HCT116 (cell line): ENCODE measurements at regions not wholly inside any gene's neighbourhood (a gene's known extent, or its start where the extent isn't known, plus 50 kb on each side); places are given as distances from the start of the nearest gene placed in this dataset.

ENCODE experiments used
- ATAC-seq: fragments of 200-7000 bp; cut with Tn5 transposase; 2 replicates; pipeline ENCODE4 v1.9.1; 2020; ENCODE audit warnings: mild to moderate bottlenecking, moderate library complexity
- BruUV-seq: library from RNA; stranded (reverse); fragments of 400-500 nt; replicated peaks from 2 replicates; lab custom pipeline; 2021; lab: Mats Ljungman, UMichigan
- CTCF ChIA-PET: fragments of 300-600 bp; sonication (Branson Sonifier 250); formaldehyde crosslinking; loops from one replicate; lab custom pipeline; 2021; ENCODE audit warnings: antibody characterized with exemption; lab: Charles Lee
- POLR2A ChIA-PET: fragments of 300-600, 350-600 bp; sonication (Branson Sonifier 250); formaldehyde crosslinking; loops from one replicate; lab custom pipeline; 2021; ENCODE audit warnings: antibody characterized with exemption; lab: Charles Lee
- RAD21 ChIA-PET, 2 experiments: fragments of 300-600 bp; sonication (Branson Sonifier 250); formaldehyde crosslinking; loops; one replicate each; lab custom pipeline; 2023; ENCODE audit warnings: low total read pairs in 2 of 2; ENCODE audit not compliant: uncharacterized antibody in 2 of 2, unreplicated experiment in 2 of 2, low non-redundant PET in 1 of 2; lab: Charles Lee
- DNase-seq: peaks from one replicate; pipeline ENCODE4 v3.0.0-alpha.2; 2010; ENCODE audit warnings: low read depth, low spot score
- H2AFZ ChIP-seq: fragments of 200-600 bp; shearing (Covaris generic), sonication (generic); 2 replicates; pipeline ENCODE4 v1.6.1; 2017; ENCODE audit warnings: low read depth, mixed run types, mixed read lengths, antibody characterized with exemption, low read length; ENCODE audit not compliant: poor library complexity, severe bottlenecking
- H3K27ac ChIP-seq: 2 replicates; pipeline ENCODE4 v1.5.1; 2012; ENCODE audit warnings: low read depth, low read length
- H3K27me3 ChIP-seq: fragments of 200-600 bp; sonication (generic); 2 replicates; pipeline ENCODE4 v1.6.1; 2016; ENCODE audit warnings: mixed run types, low read length, mixed read lengths; ENCODE audit not compliant: insufficient read depth
- H3K36me3 ChIP-seq, 2 experiments: fragments of 200-500 bp in 1 of 2; fragments of 200-600 bp in 1 of 2; sonication (Bioruptor generic) in 1 of 2; sonication (generic) in 1 of 2; 2 replicates each; pipeline versions ENCODE4 v1.5.1 to v1.6.1; 2014 to 2016; ENCODE audit warnings: low read length in 2 of 2, inconsistent platforms in 1 of 2, mixed read lengths in 1 of 2, mixed run types in 1 of 2; ENCODE audit not compliant: insufficient read depth in 2 of 2, control insufficient read depth in 1 of 2
- H3K4me1 ChIP-seq, 2 experiments: fragments of 200-600 bp in 1 of 2; sonication (generic) in 1 of 2; 2 replicates each; pipeline versions ENCODE4 v1.5.1 to v1.6.1; 2012 to 2017; ENCODE audit warnings: low read length in 2 of 2, inconsistent platforms in 1 of 2, mild to moderate bottlenecking in 1 of 2, mixed read lengths in 1 of 2, mixed run types in 1 of 2, moderate library complexity in 1 of 2; ENCODE audit not compliant: insufficient read depth in 2 of 2, control insufficient read depth in 1 of 2
- H3K4me2 ChIP-seq: fragments of 200-600 bp; sonication (generic); 2 replicates; pipeline ENCODE4 v1.6.1; 2017; ENCODE audit warnings: mixed run types, low read length, mixed read lengths
- H3K4me3 ChIP-seq, 2 experiments: fragments of 200-600 bp in 1 of 2; sonication (generic) in 1 of 2; replicated peaks in 1 of 2; 2 replicates each; pipeline ENCODE4 v1.5.1; 2011 to 2016; ENCODE audit warnings: low read length in 2 of 2, control low read depth in 1 of 2, low read depth in 1 of 2, mild to moderate bottlenecking in 1 of 2, mixed read lengths in 1 of 2, mixed run types in 1 of 2
- H3K79me2 ChIP-seq: fragments of 200-600 bp; sonication (generic); 2 replicates; pipeline ENCODE4 v1.6.1; 2017; ENCODE audit warnings: mild to moderate bottlenecking, mixed run types, low read length, moderate library complexity, mixed read lengths; ENCODE audit not compliant: insufficient read depth
- H3K9ac ChIP-seq: fragments of 200-600 bp; sonication (generic); 2 replicates; pipeline ENCODE4 v1.6.1; 2016; ENCODE audit warnings: low read length, mixed read lengths
- H3K9me2 ChIP-seq: fragments of 200-600 bp; sonication (generic), shearing (Covaris generic); 2 replicates; pipeline ENCODE4 v1.6.1; 2017; ENCODE audit warnings: mixed run types, mild to moderate bottlenecking, moderate library complexity; ENCODE audit not compliant: insufficient read depth
- H3K9me3 ChIP-seq, 2 experiments: fragments of 200-500 bp in 1 of 2; fragments of 200-600 bp in 1 of 2; sonication (Bioruptor generic) in 1 of 2; sonication (generic) in 1 of 2; 2 replicates each; pipeline ENCODE4 v1.6.1; 2014 to 2017; ENCODE audit warnings: low read length in 2 of 2, mixed read lengths in 2 of 2, inconsistent platforms in 1 of 2, low read depth in 1 of 2, mild to moderate bottlenecking in 1 of 2, mixed run types in 1 of 2, moderate library complexity in 1 of 2; ENCODE audit not compliant: control insufficient read depth in 1 of 2, insufficient read depth in 1 of 2
- H4K20me1 ChIP-seq: fragments of 200-600 bp; sonication (generic), shearing (Covaris generic); 2 replicates; pipeline ENCODE4 v1.6.1; 2017; ENCODE audit warnings: mixed run types, mild to moderate bottlenecking, moderate library complexity; ENCODE audit not compliant: insufficient read depth
- ATF3 ChIP-seq: IDR thresholded peaks from 2 replicates; pipeline ENCODE4 v1.6.1; 2012
- CBX3 ChIP-seq: IDR thresholded peaks from 2 replicates; pipeline ENCODE4 v1.6.1; 2012; ENCODE audit warnings: low read depth
- CEBPB ChIP-seq: IDR thresholded peaks from 2 replicates; pipeline ENCODE4 v1.6.1; 2012; ENCODE audit warnings: low read depth
- CTCF ChIP-seq, 3 experiments: fragments of 200-600 bp in 1 of 3; sonication (generic) in 1 of 3; IDR thresholded peaks in 2 of 3; conservative IDR thresholded peaks in 1 of 3; 2 replicates each; pipeline ENCODE4 v1.5.1; 2012 to 2017; ENCODE audit warnings: low read depth in 2 of 3, low read length in 2 of 3, antibody characterized with exemption in 1 of 3, borderline replicate concordance in 1 of 3, control low read depth in 1 of 3, mild to moderate bottlenecking in 1 of 3, mixed read lengths in 1 of 3, mixed run types in 1 of 3, moderate library complexity in 1 of 3; ENCODE audit not compliant: insufficient read depth in 1 of 3
- ELF1 ChIP-seq: IDR thresholded peaks from 2 replicates; pipeline ENCODE4 v1.6.1; 2012; ENCODE audit warnings: low read depth, borderline replicate concordance
- EZH2 ChIP-seq: fragments of 200-600 bp; sonication (generic); IDR thresholded peaks from 2 replicates; pipeline ENCODE4 v1.6.1; 2017; ENCODE audit warnings: antibody characterized with exemption, mixed run types
- EZH2phosphoT487 ChIP-seq: fragments of 200-600 bp; IDR thresholded peaks from 2 replicates; pipeline ENCODE4 v1.6.1; 2018; ENCODE audit warnings: antibody characterized with exemption, borderline replicate concordance
- FOSL1 ChIP-seq: IDR thresholded peaks from 2 replicates; pipeline ENCODE4 v1.6.1; 2012; ENCODE audit warnings: low read depth
- JUND ChIP-seq: IDR thresholded peaks from 2 replicates; pipeline ENCODE4 v1.6.1; 2012
- MAX ChIP-seq: IDR thresholded peaks from 2 replicates; pipeline ENCODE4 v1.6.1; 2012
- POLR2A ChIP-seq: IDR thresholded peaks from 2 replicates; pipeline ENCODE4 v1.7.0; 2011; ENCODE audit warnings: borderline replicate concordance; ENCODE audit not compliant: insufficient read depth, insufficient read length; ENCODE audit errors: extremely low read depth
- POLR2AphosphoS5 ChIP-seq: IDR thresholded peaks from 2 replicates; pipeline ENCODE4 v1.6.1; 2011; ENCODE audit warnings: mild to moderate bottlenecking, low read depth, low read length, moderate library complexity
- REST ChIP-seq: IDR thresholded peaks from 2 replicates; pipeline ENCODE4 v1.6.1; 2012; ENCODE audit warnings: low read depth
- SIN3A ChIP-seq: IDR thresholded peaks from 2 replicates; pipeline ENCODE4 v1.6.1; 2012; ENCODE audit warnings: low read depth
- SP1 ChIP-seq: IDR thresholded peaks from 2 replicates; pipeline ENCODE4 v1.6.1; 2012; ENCODE audit warnings: low read depth
- SRF ChIP-seq: IDR thresholded peaks from 2 replicates; pipeline ENCODE4 v1.6.1; 2012; ENCODE audit warnings: low read depth
- TCF7L2 ChIP-seq: IDR thresholded peaks from 2 replicates; pipeline ENCODE4 v1.7.0; 2011; ENCODE audit warnings: borderline replicate concordance, inconsistent platforms; ENCODE audit not compliant: insufficient read depth, insufficient read length; ENCODE audit errors: extremely low read depth
- ZFX ChIP-seq: fragments of 450-650 bp; IDR thresholded peaks from 2 replicates; pipeline ENCODE4 v1.6.1; 2017
- ZNF274 ChIP-seq: fragments of 200-500 bp; sonication (Bioruptor generic); IDR thresholded peaks from 2 replicates; pipeline ENCODE4 v1.6.1; 2014; ENCODE audit warnings: mild to moderate bottlenecking, low read depth, low read length, inconsistent platforms
- intact Hi-C: fragments of 100-400 bp; cut with micrococcal nuclease; formaldehyde crosslinking; loops from 2 replicates; pipeline ENCODE4 v1.10.0; 2022

- Histone ChIP-seq H3K27me3 (no peaks in the 10 kb centered on the region), H2AFZ (no peak overlapping the region), H3K27ac (no peak overlapping the region), H3K4me2 (no peak overlapping the region), H3K4me1 (peaks cover 8 to 13% of the 10 kb centered on the region in 2 experiments; a peak in 3 of 4 replicates), H3K79me2 (no peaks in the 10 kb centered on the region), H3K36me3 (no peaks in the 10 kb centered on the region; a peak in 1 of 4 replicates), H3K9me2 (no peaks in the 10 kb centered on the region), H3K4me3 (no peak overlapping the region), H3K9me3 (no peaks in the 10 kb centered on the region), H4K20me1 (no peaks in the 10 kb centered on the region)
- ChIA-PET POLR2A (no interaction called here), CTCF (no interaction called here), RAD21 (no interaction called here)
- BruUV-seq = no TSS peak
- no peak for ATAC-seq
- intact Hi-C loops = no loop called here
- no peak for DNase-seq
- TF ChIP-seq SP1 (no peak), REST (no peak), CEBPB (no peak), ATF3 (no peak), EZH2phosphoT487 (no peak), EZH2 (no peak), CBX3 (no peak), POLR2A (no peak), FOSL1 (no peak), MAX (no peak), CTCF (IDR thresholded peaks at IDR 0.05 in 2 of 3, conservative IDR thresholded peaks at IDR 0.05 in 1 of 3; ENCODE audit: borderline replicate concordance in 1 of 3, insufficient read depth in 1 of 3, low read depth in 2 of 3, low read length in 2 of 3) (no peak), TCF7L2 (no peak), SIN3A (no peak), ZNF274 (no peak), POLR2AphosphoS5 (no peak), ELF1 (no peak), ZFX (no peak), JUND (no peak), SRF (no peak)
- TF ChIP-seq, all 23 proteins: peak for 0
- no peak overlapping the region for H3K9ac ChIP-seq
Observed at GRCh38 chr3:110767156-110767555, 304.5 kb upstream of the NECTIN3 start.
